HUDEP-2 (cell line): ENCODE measurements at regions not wholly inside any gene's neighbourhood (a gene's known extent, or its start where the extent isn't known, plus 50 kb on each side); places are given as distances from the start of the nearest gene placed in this dataset.
A peak's percentile ranks its signal among the peaks of the same experiment; 100 is the strongest.
"Not testable (repeated sequence)": the region's sequence is repeated elsewhere in the genome, so short reads cannot be mapped to it uniquely, and the experiment has no call there.

Experiments
- DNase-seq, 76 experiments: peaks; one replicate each; lab custom pipeline; 2025; ENCODE audit not compliant: unreplicated experiment in 76 of 76; lab: John Stamatoyannopoulos, UW

GRCh38 chr6:79810871-79811270 lies 136.5 kb downstream of the ELOVL4 start:
- no peak for DNase-seq

GRCh38 chr6:79810185-79810705 lies 137.1 kb downstream of the ELOVL4 start:
- DNase-seq: no peak

GRCh38 chr6:79808921-79809320 lies 138.4 kb downstream of the ELOVL4 start:
- no peak for DNase-seq

GRCh38 chr6:79806661-79807060 lies 140.7 kb downstream of the ELOVL4 start:
- DNase-seq: not testable (repeated sequence)

- DNase-seq: no peak
Observed at GRCh38 chr6:79804732-79805131, 142.6 kb downstream of the ELOVL4 start.

GRCh38 chr6:79803917-79804316 lies 143.4 kb downstream of the ELOVL4 start:
- no peak for DNase-seq

- DNase-seq: no peak
Observed at GRCh38 chr6:79802657-79803300, 144.6 kb downstream of the ELOVL4 start.

- no peak for DNase-seq
Observed at GRCh38 chr6:79801362-79801761, 146.0 kb downstream of the ELOVL4 start.

GRCh38 chr6:79798841-79799240 lies 148.5 kb downstream of the ELOVL4 start:
- DNase-seq: no peak

- DNase-seq: no peak
Observed at GRCh38 chr6:79797912-79798311, 149.4 kb downstream of the ELOVL4 start.

GRCh38 chr6:79797163-79797764 lies 150.1 kb downstream of the ELOVL4 start:
- no peak for DNase-seq

- DNase-seq: peak in 40 of 76 experiments; percentile 4 to 73 (median 40)
Observed at GRCh38 chr6:79796197-79796596, 151.2 kb downstream of the ELOVL4 start.

- DNase-seq: no peak
Observed at GRCh38 chr6:79789896-79790295, 157.5 kb downstream of the ELOVL4 start.

- no peak for DNase-seq
Observed at GRCh38 chr6:79788756-79789155, 157.6 kb downstream of the SH3BGRL2 start.

GRCh38 chr6:79787626-79788025 lies 156.5 kb downstream of the SH3BGRL2 start:
- no peak for DNase-seq

GRCh38 chr6:79784395-79784753 lies 153.2 kb downstream of the SH3BGRL2 start:
- no peak for DNase-seq

- DNase-seq: no peak
Observed at GRCh38 chr6:79783670-79784394, 152.7 kb downstream of the SH3BGRL2 start.

- no peak for DNase-seq
Observed at GRCh38 chr6:79782792-79783580, 151.9 kb downstream of the SH3BGRL2 start.

- no peak for DNase-seq
Observed at GRCh38 chr6:79781916-79782315, 150.8 kb downstream of the SH3BGRL2 start.

- no peak for DNase-seq
Observed at GRCh38 chr6:79780881-79781280, 149.8 kb downstream of the SH3BGRL2 start.

GRCh38 chr6:79778816-79779215 lies 147.7 kb downstream of the SH3BGRL2 start:
- DNase-seq: peak in 1 of 76 experiments; percentile 14
